ENCODE measurements at regions not wholly inside any gene's neighbourhood (a gene's known extent, or its start where the extent isn't known, plus 50 kb on each side); places are given as distances from the start of the nearest gene placed in this dataset.
"Not testable (repeated sequence)": the region's sequence is repeated elsewhere in the genome, so short reads cannot be mapped to it uniquely, and the experiment has no call there.

- no peak for DNase-seq (ENCODE audit: low spot score in 2 of 2)
- H3K4me3 ChIP-seq (ENCODE audit: low read depth, poor library complexity, severe bottlenecking) = no peak overlapping the region
- WGBS, 2 donors = 65 to 82% methylated on average over 3 of the region's 3 CpGs
- TF ChIP-seq, protein P1, sequence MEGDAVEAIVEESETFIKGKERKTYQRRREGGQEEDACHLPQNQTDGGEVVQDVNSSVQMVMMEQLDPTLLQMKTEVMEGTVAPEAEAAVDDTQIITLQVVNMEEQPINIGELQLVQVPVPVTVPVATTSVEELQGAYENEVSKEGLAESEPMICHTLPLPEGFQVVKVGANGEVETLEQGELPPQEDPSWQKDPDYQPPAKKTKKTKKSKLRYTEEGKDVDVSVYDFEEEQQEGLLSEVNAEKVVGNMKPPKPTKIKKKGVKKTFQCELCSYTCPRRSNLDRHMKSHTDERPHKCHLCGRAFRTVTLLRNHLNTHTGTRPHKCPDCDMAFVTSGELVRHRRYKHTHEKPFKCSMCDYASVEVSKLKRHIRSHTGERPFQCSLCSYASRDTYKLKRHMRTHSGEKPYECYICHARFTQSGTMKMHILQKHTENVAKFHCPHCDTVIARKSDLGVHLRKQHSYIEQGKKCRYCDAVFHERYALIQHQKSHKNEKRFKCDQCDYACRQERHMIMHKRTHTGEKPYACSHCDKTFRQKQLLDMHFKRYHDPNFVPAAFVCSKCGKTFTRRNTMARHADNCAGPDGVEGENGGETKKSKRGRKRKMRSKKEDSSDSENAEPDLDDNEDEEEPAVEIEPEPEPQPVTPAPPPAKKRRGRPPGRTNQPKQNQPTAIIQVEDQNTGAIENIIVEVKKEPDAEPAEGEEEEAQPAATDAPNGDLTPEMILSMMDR (IDR thresholded peaks at IDR 0.05) = no peak
- no peak for TF ChIP-seq POLR2A (IDR thresholded peaks at IDR 0.05)
- intact Hi-C loops (cut with DNase I; ENCODE audit: low total_unique reads) = no loop called here
Observed at GRCh38 chr12:42871816-42872215, 282.3 kb upstream of the PRICKLE1 start.

GRCh38 chr12:42868291-42868690 lies 278.7 kb upstream of the PRICKLE1 start:
- DNase-seq (ENCODE audit: low spot score in 2 of 2) = no peak
- intact Hi-C loops (cut with DNase I; ENCODE audit: low total_unique reads) = no loop called here
- 72 to 83% methylated on average over 1 of the region's 1 CpG for WGBS, 2 donors
- TF ChIP-seq, protein P1 (IDR thresholded peaks at IDR 0.05) = no peak
- TF ChIP-seq POLR2A (IDR thresholded peaks at IDR 0.05) = no peak
- H3K4me3 ChIP-seq (ENCODE audit: low read depth, poor library complexity, severe bottlenecking) = no peak overlapping the region

GRCh38 chr12:42865282-42865681 lies 275.7 kb upstream of the PRICKLE1 start:
- intact Hi-C loops (cut with DNase I; ENCODE audit: low total_unique reads) = no loop called here

GRCh38 chr12:42862055-42862454 lies 272.5 kb upstream of the PRICKLE1 start:
- 76 to 88% methylated on average over 2 of the region's 2 CpGs for WGBS, 2 donors
- intact Hi-C loops (cut with DNase I; ENCODE audit: low total_unique reads) = no loop called here
- H3K4me3 ChIP-seq (ENCODE audit: low read depth, poor library complexity, severe bottlenecking) = no peak overlapping the region
- TF ChIP-seq POLR2A (IDR thresholded peaks at IDR 0.05) = no peak
- TF ChIP-seq, protein P1 (IDR thresholded peaks at IDR 0.05) = no peak
- no peak for DNase-seq (ENCODE audit: low spot score in 2 of 2)

More at GRCh38 chr12:42865282-42865681, 275.7 kb upstream of the PRICKLE1 start:
- 69 to 81% methylated on average over 3 of the region's 3 CpGs for WGBS, 2 donors
- no peak overlapping the region for H3K4me3 ChIP-seq (ENCODE audit: low read depth, poor library complexity, severe bottlenecking)
- TF ChIP-seq, protein P1 (IDR thresholded peaks at IDR 0.05) = no peak
- TF ChIP-seq POLR2A (IDR thresholded peaks at IDR 0.05) = no peak
- no peak for DNase-seq (ENCODE audit: low spot score in 2 of 2)

GRCh38 chr12:42860331-42860730 lies 270.8 kb upstream of the PRICKLE1 start:
- DNase-seq (ENCODE audit: low spot score in 2 of 2); H3K4me3 ChIP-seq (ENCODE audit: low read depth, poor library complexity, severe bottlenecking); intact Hi-C loops (cut with DNase I; ENCODE audit: low total_unique reads): not testable (repeated sequence)

GRCh38 chr12:42859612-42860011 lies 270.1 kb upstream of the PRICKLE1 start:
- intact Hi-C loops (cut with DNase I; ENCODE audit: low total_unique reads) = no loop called here
- TF ChIP-seq POLR2A (IDR thresholded peaks at IDR 0.05) = no peak
- TF ChIP-seq, protein P1 (IDR thresholded peaks at IDR 0.05) = no peak
- 84 to 85% methylated on average over 8 of the region's 8 CpGs for WGBS, 2 donors
- no peak for DNase-seq (ENCODE audit: low spot score in 2 of 2)
- H3K4me3 ChIP-seq (ENCODE audit: low read depth, poor library complexity, severe bottlenecking) = no peak overlapping the region
